GM18861 (cell line): ENCODE measurements at regions not wholly inside any gene's neighbourhood (a gene's known extent, or its start where the extent isn't known, plus 50 kb on each side); places are given as distances from the start of the nearest gene placed in this dataset.
"Not testable (repeated sequence)": the region's sequence is repeated elsewhere in the genome, so short reads cannot be mapped to it uniquely, and the experiment has no call there.

Experiments
- ATAC-seq: cut with Tn5 transposase; IDR thresholded peaks from one replicate; pipeline ENCODE4 v1.9.1; 2021; ENCODE audit not compliant: unreplicated experiment

DNA sequence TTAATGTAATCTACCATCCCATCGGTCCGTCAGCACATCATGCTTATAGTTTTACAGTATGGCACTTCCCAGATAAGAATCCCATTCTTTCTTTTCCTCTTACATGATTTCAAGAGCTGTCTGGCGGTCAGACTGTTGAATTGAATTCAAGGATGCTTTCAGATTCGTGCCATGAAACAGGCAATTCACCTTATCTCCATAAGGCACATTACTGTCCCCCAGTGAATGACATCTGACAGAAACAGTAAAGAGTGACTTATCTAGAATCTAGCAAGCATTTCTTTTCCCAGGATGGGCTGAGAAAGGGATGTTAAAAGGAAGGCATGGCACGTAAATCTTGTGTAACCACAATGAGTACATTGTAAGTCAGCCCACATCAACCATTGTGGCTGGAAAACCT, 61.1 kb upstream of the SEM1 start:
- ATAC-seq: no peak

DNA sequence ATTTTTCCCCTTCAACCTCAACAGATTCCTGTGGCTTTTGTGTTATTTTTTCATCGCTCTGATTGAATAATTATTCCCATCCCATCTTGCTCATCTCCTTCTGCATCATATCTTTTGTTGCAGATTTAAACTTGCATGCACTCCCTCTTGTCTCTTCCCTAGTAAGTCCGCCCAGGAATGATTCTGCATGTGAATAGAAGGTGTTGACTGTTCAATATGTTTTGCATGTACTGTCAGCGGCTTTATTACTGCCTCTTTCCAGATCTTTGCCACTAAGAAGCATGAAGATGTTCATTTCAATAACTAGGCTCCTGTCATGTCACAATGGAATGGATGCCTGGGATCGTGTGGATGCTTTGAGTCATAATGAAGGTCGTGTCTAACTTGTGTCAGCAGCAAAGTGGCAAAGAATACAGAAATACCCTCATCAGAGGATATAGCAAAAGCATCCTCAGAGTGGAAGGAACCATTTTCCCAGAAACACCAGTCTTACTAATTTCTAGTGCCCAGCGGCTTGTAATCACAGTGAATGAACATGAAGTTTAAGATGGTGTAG, 62.6 kb upstream of the SEM1 start:
- ATAC-seq: no peak

DNA sequence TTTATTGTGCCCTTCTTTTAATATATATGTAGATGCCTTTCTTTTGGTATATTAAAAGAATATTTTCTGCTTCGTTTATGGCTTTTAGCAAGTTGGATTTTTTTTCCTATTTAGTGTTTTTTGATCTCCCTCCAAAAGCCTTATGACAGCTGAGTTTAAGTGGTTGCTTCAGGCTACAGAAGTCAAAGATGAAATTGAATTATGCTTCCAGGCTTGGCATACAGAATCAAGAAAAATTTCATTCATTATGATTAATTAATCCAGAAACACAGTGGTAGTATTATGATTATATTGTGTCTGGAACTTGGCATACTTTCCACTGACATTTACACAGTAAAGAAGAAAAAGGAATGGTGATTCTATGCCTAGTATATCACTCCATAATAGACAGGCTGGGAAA, 63.8 kb upstream of the SEM1 start:
- ATAC-seq: no peak

DNA sequence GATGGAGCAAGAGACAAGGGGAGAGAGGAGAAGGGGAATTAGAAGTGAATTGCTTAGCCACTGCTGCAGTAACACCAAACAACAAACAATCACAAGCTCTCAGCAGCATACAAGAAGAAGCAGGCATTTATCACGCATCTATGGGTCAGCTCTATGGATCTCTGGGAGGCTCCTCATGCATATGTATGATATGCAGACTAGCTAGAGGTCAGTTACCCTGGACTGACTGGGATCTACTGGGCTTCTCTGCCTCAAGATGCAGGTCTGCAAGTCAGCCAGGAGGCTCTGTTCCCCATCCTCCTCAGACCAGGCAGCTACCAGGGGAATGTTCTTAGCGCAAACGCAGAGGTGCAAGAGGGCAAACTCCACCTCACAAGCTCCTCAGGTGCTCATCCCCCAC, 64.7 kb upstream of the SEM1 start:
- ATAC-seq: no peak

DNA sequence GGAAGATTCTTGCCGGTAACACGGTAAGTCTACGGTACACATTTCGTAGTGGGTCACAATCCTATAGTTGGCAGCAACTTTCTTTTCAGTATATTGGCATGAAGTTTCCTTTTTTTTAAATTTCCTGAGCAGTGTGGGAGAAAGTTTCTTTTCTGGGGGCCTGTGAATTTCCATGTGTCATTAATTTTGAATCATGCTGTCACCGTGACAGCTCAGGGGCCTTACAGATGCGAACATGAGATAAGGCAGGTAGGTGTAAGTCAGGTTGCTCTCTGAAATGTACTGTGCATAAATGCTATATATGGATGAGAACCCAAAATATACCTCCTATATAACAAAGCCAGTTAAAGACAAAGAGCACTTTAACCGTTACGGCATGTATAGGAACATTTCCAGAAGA, 65.4 kb upstream of the SEM1 start:
- ATAC-seq: no peak

DNA sequence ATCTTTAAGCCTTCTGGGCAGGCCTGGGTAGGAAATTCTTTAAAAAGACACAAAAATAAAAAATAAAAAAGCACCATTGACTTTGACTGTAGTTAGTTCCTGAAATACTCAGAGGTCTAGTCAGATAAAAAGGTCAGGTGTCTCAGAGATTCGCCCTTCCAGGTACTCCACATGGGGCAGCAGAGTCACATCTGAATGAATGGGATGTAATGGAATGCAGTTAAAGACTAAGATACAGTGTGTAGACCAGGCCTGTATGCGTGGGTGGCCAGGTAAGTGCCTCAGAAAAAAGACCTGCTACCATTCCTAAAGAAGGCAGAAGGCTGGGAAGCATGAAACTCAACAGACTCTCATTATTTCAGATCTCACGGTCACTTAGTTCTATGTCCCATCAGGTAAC, 68.6 kb upstream of the SEM1 start:
- ATAC-seq: no peak

DNA sequence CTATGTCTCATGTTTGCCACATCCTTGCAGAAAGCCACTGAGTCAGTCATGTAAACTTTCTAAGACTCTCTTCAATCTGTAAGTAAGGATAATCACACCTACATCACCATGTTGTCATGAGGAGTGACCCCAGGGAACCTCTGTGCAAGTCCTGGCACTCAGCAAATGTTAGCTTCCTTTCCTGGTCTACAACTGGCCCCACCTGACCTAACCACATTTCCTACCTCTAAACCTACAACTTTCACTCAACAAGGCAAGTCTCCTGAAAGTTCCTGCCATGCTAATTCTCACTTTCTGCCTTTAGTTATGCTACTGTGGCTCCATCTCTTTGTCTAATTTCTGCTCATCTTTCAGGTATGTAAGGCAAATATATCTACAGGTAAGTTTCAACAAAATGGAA, 72.3 kb upstream of the SEM1 start:
- no peak for ATAC-seq

DNA sequence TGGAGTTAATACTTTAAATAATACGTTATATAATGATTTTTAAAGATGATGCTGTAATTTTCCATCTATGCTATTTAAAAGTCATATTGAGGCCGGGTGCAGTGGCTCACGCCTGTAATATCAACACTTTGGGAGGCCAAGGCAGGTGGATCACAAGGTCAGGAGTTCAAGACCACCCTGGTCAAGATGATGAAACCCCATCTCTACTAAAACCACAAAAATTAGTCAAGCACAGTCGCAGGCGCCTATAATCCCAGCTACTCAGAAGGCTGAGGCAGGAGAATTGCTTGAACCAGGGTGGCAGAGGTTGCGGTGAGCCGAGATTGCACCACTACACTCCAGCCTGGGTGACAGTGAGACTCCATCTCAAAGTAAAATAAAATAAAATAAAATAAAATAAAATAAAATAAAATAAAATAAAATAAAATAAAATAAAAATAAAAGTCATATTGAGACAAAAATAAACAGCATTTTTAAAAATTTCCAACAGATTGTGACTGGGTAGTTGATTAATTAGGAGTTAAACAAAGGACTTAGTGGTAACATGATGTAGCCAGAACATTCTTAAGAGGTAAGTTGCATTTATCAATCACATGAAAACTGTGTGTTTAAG, 73.1 kb upstream of the SEM1 start:
- not testable (repeated sequence) for ATAC-seq

DNA sequence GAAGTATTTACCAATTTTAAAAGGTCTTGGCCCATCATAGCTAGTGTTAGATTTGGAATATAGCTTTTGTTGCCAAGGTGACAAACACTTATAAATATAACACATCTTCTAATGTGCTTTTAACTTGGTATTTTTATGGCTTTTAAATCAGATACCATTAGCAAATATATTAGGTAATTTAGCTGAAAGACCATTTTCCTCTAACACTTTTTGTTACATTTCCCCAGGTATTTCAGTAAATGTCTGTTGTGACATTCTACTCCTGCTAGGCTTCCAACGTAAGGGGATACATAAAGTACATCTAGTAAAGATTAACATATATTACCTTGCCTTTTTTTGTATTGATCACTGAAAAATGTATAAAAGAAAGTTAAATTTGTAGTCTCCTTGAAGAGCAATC, 75.0 kb upstream of the SEM1 start:
- no peak for ATAC-seq

DNA sequence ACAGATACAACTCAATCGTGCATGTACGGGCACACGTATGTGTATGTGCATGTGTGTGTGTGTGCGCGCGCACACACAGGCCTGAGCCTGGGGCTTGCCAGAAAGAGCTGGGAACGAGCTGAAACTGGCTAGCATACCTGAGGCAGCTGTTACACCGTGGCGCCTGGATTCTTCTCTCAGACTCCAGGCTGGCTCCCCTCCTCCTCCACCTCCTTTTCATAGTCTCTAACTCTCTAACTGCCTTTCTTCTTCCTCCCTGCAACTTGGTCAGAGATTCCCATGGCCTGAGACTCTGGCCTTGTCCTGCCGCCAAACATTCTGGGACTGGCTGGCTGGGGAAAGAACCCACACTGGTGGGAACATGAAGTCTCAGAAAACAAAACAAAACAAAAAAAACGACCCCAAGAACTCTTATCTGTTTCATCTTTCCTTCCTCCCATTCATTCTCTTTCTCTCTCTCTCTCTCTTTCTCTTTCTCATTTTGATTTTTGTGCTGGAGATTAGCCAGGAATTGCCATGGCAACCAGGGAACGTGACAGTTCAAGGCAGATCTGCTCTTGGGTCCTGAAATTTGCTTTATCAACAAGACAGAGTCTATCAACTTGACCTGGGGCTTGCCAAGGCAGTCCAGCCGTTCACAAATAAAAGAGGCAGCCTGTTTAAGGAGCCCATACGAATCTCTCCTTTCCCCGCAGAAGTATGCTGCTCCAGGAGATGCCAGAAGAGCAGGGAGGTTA, 76.8 kb upstream of the SEM1 start:
- no peak for ATAC-seq

DNA sequence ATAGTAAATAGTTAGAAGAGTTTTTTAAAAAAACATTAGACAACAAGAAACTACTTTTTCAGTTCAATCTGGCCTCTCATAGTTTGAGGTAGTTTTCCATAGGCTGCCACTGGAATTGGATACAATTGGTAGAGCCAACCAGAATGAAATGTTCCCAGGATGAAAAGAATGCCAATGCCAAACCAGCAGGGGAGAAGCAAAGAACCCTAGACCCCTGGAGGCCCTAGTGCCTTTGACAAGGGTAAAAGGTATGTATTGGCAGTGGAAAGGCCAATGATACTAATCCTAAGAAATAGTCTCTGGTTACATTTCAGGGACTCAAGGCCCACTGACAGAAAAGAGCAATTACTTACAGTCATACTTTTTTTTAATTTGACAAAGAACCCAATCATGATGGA, 77.4 kb upstream of the SEM1 start:
- no peak for ATAC-seq

DNA sequence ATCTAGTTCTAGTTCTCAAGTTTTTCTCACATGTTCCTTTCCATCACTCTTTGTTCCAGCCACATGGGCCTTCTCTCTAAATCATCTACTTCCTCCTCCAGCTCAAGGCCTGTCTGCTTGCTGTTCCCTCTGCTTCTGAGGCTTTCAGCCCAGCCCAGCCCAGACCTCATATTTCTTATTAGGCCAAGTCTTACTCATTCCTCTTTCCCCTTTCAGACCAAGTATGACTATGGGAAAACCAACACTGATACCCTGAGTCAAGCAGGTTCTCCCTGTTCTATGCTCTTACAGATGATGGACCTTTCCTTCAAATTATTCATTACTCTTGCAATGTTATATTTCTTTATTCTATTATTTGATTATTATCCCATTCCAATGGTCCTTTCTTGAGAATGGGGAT, 80.3 kb upstream of the SEM1 start:
- ATAC-seq: no peak

DNA sequence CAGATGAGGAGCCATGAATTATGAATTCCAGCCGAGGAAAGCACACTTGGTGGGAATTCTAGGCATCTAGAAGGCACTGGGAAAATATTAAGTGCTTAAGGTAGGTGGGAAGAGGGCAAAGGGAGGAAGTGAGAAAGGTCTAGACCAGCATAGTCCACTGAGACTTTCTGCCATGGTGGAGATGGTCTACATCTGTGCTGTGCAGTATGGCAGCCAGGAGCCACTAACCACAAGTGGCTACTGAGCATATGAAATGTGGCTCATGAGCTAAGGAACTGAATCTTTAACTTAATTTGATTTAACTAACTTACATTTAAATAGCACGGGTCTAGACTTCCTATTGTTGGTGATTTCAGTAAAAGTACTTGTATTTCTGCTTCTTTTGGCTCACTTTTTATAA, 82.5 kb upstream of the SEM1 start:
- ATAC-seq: no peak

DNA sequence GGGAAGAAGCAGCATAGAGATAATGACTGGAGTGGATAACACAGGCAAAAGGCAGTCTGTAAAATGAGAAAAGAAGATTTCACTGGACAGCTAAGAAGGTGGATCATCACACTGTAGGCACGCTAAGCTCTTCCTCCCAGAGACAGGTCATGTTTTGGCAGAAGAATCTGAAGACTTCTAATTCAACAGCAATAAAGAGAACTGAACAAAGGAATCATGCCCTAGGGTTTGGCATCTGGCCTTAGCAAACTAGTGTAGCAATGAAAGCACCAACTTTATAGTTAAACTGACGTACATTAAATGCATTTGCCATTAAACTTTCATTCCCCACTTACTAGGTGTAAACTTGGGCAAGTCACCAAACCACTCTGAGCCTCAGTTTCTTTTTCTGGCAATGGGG, 84.4 kb upstream of the SEM1 start:
- ATAC-seq: no peak

DNA sequence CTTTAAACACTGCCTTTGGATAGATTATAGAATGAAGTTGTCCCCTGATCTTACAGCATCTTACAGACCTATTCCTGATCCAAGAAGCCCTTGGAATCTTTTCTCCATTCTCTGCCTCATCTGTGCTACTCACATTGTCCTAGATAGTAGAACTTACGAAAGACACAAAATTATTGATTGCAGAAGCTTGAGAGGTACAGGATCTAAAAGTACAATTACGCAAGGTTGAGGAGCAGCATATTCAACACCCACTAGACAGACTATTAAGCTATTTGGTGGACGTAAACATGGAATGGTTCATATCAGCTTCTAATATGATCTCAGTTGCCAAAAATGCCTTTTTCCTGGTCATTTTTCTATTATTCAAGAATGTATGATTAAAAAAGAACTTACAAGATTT, 90.5 kb upstream of the SEM1 start:
- ATAC-seq: no peak

DNA sequence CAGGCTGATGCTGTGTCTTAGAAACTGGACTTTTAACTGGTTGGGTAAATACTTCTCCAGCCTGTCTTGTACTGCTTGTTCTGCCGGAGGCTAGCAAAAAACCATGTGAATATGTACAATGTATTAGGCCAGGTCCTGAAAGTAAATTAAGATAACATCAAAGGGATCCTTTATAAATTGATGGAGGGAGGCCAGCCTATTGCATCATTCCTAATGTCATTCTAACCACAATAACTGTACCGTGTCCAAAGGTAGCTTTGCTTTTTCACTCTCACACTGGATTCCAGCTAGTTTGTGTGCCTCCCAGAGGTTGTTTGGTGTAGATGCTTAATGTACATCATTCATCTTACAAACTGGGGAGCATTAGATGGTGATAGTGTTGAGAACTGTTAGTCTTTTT, 91.2 kb upstream of the SEM1 start:
- no peak for ATAC-seq

DNA sequence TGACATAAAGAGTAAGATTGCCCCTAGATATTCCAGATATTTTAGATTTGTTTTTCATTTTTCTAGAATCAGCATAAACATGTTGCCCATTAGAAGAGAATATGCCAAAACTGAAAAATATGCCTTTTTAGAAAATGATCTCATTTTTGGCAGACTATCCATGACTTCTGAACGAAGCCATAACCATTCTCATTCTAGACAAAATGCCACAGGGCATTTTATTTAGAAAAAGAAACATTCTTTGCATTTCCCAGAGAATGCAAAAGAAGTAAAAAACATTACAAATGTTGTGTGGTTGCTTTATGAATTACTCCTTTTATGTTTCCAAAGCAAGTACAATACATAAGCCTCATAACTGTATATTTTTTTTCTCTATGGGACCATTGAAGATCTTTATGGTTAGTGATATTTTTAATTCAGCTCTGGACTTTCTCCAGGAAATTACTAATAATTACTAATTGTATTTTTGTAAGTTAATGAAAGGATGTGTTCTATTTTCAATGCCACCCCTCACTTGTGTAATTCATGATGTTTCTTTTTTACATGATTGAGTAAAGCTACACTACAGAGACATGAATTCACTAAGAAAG, 109.6 kb upstream of the SEM1 start:
- no peak for ATAC-seq

DNA sequence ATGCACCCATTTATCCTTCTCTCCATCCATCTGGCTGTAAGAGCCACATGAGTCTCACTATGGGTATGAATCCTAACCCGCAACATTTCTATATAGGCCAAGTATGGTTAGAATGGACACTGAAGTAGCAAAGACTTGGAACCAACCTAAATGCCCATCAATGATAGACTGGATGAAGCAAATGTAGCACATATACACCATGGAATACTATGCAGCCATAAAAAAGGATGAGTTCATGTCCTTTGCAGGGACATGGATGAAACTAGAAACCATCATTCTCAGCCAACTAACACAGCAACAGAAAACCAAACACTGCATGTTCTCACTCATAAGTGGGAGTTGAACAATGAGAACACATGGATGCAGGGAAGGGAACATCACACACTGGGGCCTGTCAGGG, 111.5 kb upstream of the SEM1 start:
- ATAC-seq: not testable (repeated sequence)

DNA sequence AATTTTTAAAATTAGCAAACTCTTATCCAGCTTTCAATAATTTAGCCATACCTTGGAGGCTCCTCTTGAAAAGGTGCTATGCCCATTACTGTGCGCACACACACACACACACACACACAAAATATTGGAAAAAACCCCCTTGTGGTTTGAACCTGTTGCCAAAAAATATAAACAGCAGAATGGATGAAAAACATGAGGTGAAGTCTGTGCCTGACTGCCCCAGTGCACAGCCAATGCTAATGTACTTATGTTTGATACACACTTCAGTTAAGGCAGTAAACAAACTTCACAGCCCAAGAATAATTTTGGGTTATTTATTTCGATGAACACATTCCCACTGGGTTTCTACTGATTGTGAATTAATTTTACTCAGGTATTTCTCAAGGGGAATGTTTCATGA, 113.2 kb upstream of the SEM1 start:
- ATAC-seq: no peak

DNA sequence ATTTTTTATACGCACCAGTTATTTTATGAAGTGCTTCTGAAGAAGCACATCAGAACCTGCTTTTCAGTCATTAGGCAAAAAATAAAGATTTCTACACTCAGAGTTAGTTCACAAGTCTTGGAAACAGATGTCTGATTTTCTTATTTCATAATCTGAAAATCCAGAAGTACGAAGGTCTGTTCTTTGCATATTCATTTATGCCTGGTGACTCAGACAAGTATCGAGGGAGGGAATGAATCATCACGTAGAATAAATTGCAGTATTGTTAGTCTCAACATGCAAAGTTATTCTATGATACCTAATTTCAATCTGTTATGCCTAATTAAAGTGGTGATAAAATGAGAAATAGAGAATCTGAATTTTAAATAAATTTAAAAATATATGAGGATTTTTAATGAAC, 113.6 kb upstream of the SEM1 start:
- peak; percentile 73 for ATAC-seq

DNA sequence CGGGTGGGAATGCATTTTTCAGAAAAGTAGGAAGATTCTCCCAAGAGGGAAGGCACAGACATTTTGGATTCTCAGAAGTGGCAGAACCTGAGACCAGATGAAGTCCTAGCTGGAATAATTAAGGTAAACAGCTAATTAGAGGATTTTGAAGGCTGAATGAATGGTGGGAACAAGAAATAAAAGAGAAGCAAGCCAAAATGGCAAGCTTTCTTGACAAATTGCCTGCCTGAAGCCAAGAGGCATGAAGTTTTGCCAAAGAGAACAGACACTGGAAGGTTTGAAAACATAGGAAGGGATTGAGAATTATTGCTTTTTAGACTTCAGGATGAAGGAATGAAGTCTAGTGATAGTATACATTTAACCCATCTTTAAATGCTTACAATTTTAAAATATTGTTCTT, 115.0 kb upstream of the SEM1 start:
- no peak for ATAC-seq

DNA sequence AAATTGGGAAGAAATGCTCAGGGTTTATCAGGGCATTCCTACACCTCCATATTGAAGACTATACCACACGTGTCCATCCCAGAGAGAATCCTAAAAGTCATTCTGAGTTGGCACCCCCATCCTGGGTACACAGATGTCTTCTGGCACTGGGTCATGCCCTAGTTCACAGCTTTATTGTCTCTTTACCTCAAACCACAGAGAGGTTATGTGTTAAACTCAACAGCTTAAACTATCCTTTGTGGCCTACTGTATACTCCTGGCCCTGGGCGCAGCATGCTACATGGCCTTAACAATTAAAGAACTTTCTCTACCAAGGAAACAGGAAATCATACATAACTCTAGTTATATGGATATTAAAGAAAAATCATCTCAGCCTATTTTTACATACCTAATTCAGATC, 115.6 kb upstream of the SEM1 start:
- no peak for ATAC-seq
